ENCODE measurements at regions not wholly inside any gene's neighbourhood (a gene's known extent, or its start where the extent isn't known, plus 50 kb on each side); places are given as distances from the start of the nearest gene placed in this dataset.

GRCh38 chr12:34379142-34379541 is 356.8 kb downstream of the ALG10 start:
- DNase-seq = no peak
- in situ Hi-C loops (cut with MboI; ENCODE audit: low pct_unique_long_range_greater_than_20kb, low sequenced_read_pairs) = loop anchor here (25.0 kb wide), 1 partner anchor 92 kb away; no protein-coding TSS in a partner anchor

- in situ Hi-C loops (cut with MboI; ENCODE audit: low pct_unique_long_range_greater_than_20kb, low sequenced_read_pairs) = loop anchor here (25.0 kb wide), 1 partner anchor 97 kb away; no protein-coding TSS in a partner anchor
- no peak for DNase-seq
Measured at GRCh38 chr12:34384693-34385092, 362.4 kb downstream of the ALG10 start.

- in situ Hi-C loops (cut with MboI; ENCODE audit: low pct_unique_long_range_greater_than_20kb, low sequenced_read_pairs) = loop anchor here (25.0 kb wide), 1 partner anchor 99 kb away; no protein-coding TSS in a partner anchor
- DNase-seq = no peak
Measured at GRCh38 chr12:34386016-34386415, 363.7 kb downstream of the ALG10 start.

GRCh38 chr12:34386621-34387255 is 364.4 kb downstream of the ALG10 start:
- in situ Hi-C loops (cut with MboI; ENCODE audit: low pct_unique_long_range_greater_than_20kb, low sequenced_read_pairs) = loop anchor here (25.0 kb wide), 1 partner anchor 99 kb away; no protein-coding TSS in a partner anchor
- no peak for DNase-seq

GRCh38 chr12:34387711-34388635 is 365.7 kb downstream of the ALG10 start:
- no peak for DNase-seq
- in situ Hi-C loops (cut with MboI; ENCODE audit: low pct_unique_long_range_greater_than_20kb, low sequenced_read_pairs) = loop anchor here (25.0 kb wide), 1 partner anchor 101 kb away; no protein-coding TSS in a partner anchor

- no peak for DNase-seq
- in situ Hi-C loops (cut with MboI; ENCODE audit: low pct_unique_long_range_greater_than_20kb, low sequenced_read_pairs) = loop anchor here (25.0 kb wide), 1 partner anchor 102 kb away; no protein-coding TSS in a partner anchor
Measured at GRCh38 chr12:34388636-34389377, 366.5 kb downstream of the ALG10 start.

- in situ Hi-C loops (cut with MboI; ENCODE audit: low pct_unique_long_range_greater_than_20kb, low sequenced_read_pairs) = loop anchor here (25.0 kb wide), 1 partner anchor 102 kb away; no protein-coding TSS in a partner anchor
- no peak for DNase-seq
Measured at GRCh38 chr12:34389378-34390170, 367.3 kb downstream of the ALG10 start.

GRCh38 chr12:34390171-34390841 is 368.0 kb downstream of the ALG10 start:
- no peak for DNase-seq
- in situ Hi-C loops (cut with MboI; ENCODE audit: low pct_unique_long_range_greater_than_20kb, low sequenced_read_pairs) = loop anchor here (25.0 kb wide), 1 partner anchor 103 kb away; no protein-coding TSS in a partner anchor

- in situ Hi-C loops (cut with MboI; ENCODE audit: low pct_unique_long_range_greater_than_20kb, low sequenced_read_pairs) = loop anchor here (25.0 kb wide), 1 partner anchor 104 kb away; no protein-coding TSS in a partner anchor
- DNase-seq = no peak
Measured at GRCh38 chr12:34390846-34391700, 368.8 kb downstream of the ALG10 start.

- no peak for DNase-seq
- in situ Hi-C loops (cut with MboI; ENCODE audit: low pct_unique_long_range_greater_than_20kb, low sequenced_read_pairs) = loop anchor here (25.0 kb wide), 1 partner anchor 105 kb away; no protein-coding TSS in a partner anchor
Measured at GRCh38 chr12:34391771-34392581, 369.7 kb downstream of the ALG10 start.

GRCh38 chr12:34392741-34393085 is 370.4 kb downstream of the ALG10 start:
- DNase-seq = no peak
- in situ Hi-C loops (cut with MboI; ENCODE audit: low pct_unique_long_range_greater_than_20kb, low sequenced_read_pairs) = loop anchor here (25.0 kb wide), 1 partner anchor 105 kb away; no protein-coding TSS in a partner anchor

- DNase-seq = no peak
- in situ Hi-C loops (cut with MboI; ENCODE audit: low pct_unique_long_range_greater_than_20kb, low sequenced_read_pairs) = loop anchor here (25.0 kb wide), 1 partner anchor 106 kb away; no protein-coding TSS in a partner anchor
Measured at GRCh38 chr12:34393086-34393820, 371.0 kb downstream of the ALG10 start.

- no peak for DNase-seq
- in situ Hi-C loops (cut with MboI; ENCODE audit: low pct_unique_long_range_greater_than_20kb, low sequenced_read_pairs) = loop anchor here (25.0 kb wide), 1 partner anchor 106 kb away; no protein-coding TSS in a partner anchor
Measured at GRCh38 chr12:34393821-34394150, 371.5 kb downstream of the ALG10 start.

- in situ Hi-C loops (cut with MboI; ENCODE audit: low pct_unique_long_range_greater_than_20kb, low sequenced_read_pairs) = loop anchor here (25.0 kb wide), 1 partner anchor 107 kb away; no protein-coding TSS in a partner anchor
- DNase-seq = no peak
Measured at GRCh38 chr12:34394211-34395055, 372.1 kb downstream of the ALG10 start.

Measured in KBM-7 (cell line).